ENCODE measurements at regions not wholly inside any gene's neighbourhood (a gene's known extent, or its start where the extent isn't known, plus 50 kb on each side); places are given as distances from the start of the nearest gene placed in this dataset.

GRCh38 chr4:132923516-132923915 lies 225.6 kb upstream of the PCDH10 start:
- TF ChIP-seq, protein P1, sequence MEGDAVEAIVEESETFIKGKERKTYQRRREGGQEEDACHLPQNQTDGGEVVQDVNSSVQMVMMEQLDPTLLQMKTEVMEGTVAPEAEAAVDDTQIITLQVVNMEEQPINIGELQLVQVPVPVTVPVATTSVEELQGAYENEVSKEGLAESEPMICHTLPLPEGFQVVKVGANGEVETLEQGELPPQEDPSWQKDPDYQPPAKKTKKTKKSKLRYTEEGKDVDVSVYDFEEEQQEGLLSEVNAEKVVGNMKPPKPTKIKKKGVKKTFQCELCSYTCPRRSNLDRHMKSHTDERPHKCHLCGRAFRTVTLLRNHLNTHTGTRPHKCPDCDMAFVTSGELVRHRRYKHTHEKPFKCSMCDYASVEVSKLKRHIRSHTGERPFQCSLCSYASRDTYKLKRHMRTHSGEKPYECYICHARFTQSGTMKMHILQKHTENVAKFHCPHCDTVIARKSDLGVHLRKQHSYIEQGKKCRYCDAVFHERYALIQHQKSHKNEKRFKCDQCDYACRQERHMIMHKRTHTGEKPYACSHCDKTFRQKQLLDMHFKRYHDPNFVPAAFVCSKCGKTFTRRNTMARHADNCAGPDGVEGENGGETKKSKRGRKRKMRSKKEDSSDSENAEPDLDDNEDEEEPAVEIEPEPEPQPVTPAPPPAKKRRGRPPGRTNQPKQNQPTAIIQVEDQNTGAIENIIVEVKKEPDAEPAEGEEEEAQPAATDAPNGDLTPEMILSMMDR (IDR thresholded peaks at IDR 0.05) = no peak
- intact Hi-C loops (cut with DNase I) = no loop called here
- no peaks in the 10 kb centered on the region for H3K4me1 ChIP-seq

DNA sequence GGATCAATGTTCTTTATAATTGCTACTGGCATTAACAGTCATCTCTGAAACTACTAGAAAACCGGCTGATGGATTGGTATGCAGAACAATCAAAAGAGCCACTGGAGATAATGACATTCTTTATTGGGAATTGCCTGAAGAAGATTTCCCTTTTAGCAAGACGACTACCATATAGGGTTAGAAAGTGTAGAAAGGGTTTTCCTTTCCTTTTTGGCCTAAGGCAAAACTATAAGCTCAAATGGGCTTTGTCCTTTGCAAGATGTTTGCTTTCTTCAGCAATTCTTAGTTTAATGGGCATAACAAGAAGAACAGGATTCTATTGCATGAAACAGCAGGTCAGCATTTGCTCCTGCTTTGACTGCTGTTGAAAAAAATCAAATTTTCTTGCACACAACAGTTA lies 214.2 kb upstream of the PCDH10 start:
- intact Hi-C loops (cut with DNase I) = no loop called here
- H3K27me3 ChIP-seq = no peaks in the 10 kb centered on the region
- no peak overlapping the region for H3K9ac ChIP-seq (ENCODE audit: low read depth in 2 of 2, low read length in 2 of 2)
- H3K36me3 ChIP-seq = no peaks in the 10 kb centered on the region
- TF ChIP-seq, protein P1 (IDR thresholded peaks at IDR 0.05) = no peak
- H3K27ac ChIP-seq = no peak overlapping the region
- H3K9me3 ChIP-seq = no peaks in the 10 kb centered on the region
- H3K4me1 ChIP-seq = no peaks in the 10 kb centered on the region
- H3K4me3 ChIP-seq = no peak overlapping the region
- no peak for DNase-seq

More at GRCh38 chr4:132923516-132923915, 225.6 kb upstream of the PCDH10 start:
- Histone ChIP-seq H3K27ac (no peak overlapping the region), H3K4me3 (no peak overlapping the region), H3K36me3 (no peaks in the 10 kb centered on the region), H3K9ac (ENCODE audit: low read depth in 2 of 2, low read length in 2 of 2) (no peak overlapping the region), H3K9me3 (no peaks in the 10 kb centered on the region), H3K27me3 (no peaks in the 10 kb centered on the region)
- DNase-seq = no peak

GRCh38 chr4:132955146-132955545 lies 193.9 kb upstream of the PCDH10 start:
- DNase-seq = no peak
- H3K36me3 ChIP-seq = no peaks in the 10 kb centered on the region
- no peak overlapping the region for H3K4me3 ChIP-seq
- no peaks in the 10 kb centered on the region for H3K4me1 ChIP-seq
- no peak overlapping the region for H3K9ac ChIP-seq (ENCODE audit: low read depth in 2 of 2, low read length in 2 of 2)
- intact Hi-C loops (cut with DNase I) = no loop called here
- H3K27ac ChIP-seq = no peak overlapping the region
- TF ChIP-seq, protein P1 (IDR thresholded peaks at IDR 0.05) = no peak
- H3K9me3 ChIP-seq = no peaks in the 10 kb centered on the region
- H3K27me3 ChIP-seq = no peaks in the 10 kb centered on the region

GRCh38 chr4:132956962-132957361 lies 192.1 kb upstream of the PCDH10 start:
- Histone ChIP-seq H3K4me3 (no peak overlapping the region), H3K27ac (no peak overlapping the region), H3K4me1 (no peaks in the 10 kb centered on the region), H3K36me3 (no peaks in the 10 kb centered on the region), H3K9me3 (no peaks in the 10 kb centered on the region), H3K9ac (ENCODE audit: low read depth in 2 of 2, low read length in 2 of 2) (no peak overlapping the region), H3K27me3 (no peaks in the 10 kb centered on the region)
- no peak for DNase-seq
- TF ChIP-seq, protein P1 (IDR thresholded peaks at IDR 0.05) = no peak
- intact Hi-C loops (cut with DNase I) = no loop called here

- Histone ChIP-seq H3K27ac (no peak overlapping the region), H3K4me3 (no peak overlapping the region), H3K9me3 (no peaks in the 10 kb centered on the region), H3K9ac (ENCODE audit: low read depth in 2 of 2, low read length in 2 of 2) (no peak overlapping the region), H3K36me3 (no peaks in the 10 kb centered on the region), H3K4me1 (no peaks in the 10 kb centered on the region), H3K27me3 (no peaks in the 10 kb centered on the region)
- TF ChIP-seq, protein P1 (IDR thresholded peaks at IDR 0.05) = no peak
- DNase-seq = no peak
- intact Hi-C loops (cut with DNase I) = no loop called here
Measured at GRCh38 chr4:132958457-132959263, 190.4 kb upstream of the PCDH10 start.
